ENCODE measurements at regions not wholly inside any gene's neighbourhood (a gene's known extent, or its start where the extent isn't known, plus 50 kb on each side); places are given as distances from the start of the nearest gene placed in this dataset.

DNA sequence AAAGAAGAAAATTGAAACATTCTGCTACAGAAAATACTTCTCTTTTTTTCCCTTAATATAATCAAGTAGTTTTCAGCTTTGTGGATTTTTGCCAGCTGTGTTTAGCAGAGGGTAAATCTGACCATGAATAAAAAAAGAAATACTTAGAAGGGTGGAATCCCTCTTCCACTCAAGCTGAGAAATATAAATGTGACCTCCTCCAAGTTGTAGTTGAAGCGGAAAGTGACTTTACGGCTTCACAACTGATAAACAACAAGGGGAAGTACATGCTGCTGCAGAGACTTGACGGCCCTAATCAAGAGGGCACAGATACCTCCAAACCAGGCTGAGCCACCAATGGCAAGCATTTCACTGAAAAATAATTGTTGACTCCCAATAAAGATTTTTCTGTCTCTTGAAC is 785.0 kb downstream of the SLITRK5 start:
- H3K9me3 ChIP-seq, result no peaks in the 10 kb centered on the region
- no peaks in the 10 kb centered on the region for H3K4me1 ChIP-seq (replicated peaks)
- H3K4me3 ChIP-seq, result no peak overlapping the region
- H3K36me3 ChIP-seq, result no peaks in the 10 kb centered on the region
- DNase-seq (ENCODE audit: low spot score), result no peak
- 65% methylated on average over 3 of the region's 3 CpGs for WGBS
- H3K27me3 ChIP-seq (replicated peaks; ENCODE audit: insufficient read depth), result no peaks in the 10 kb centered on the region
- H3K27ac ChIP-seq, result no peak overlapping the region
- intact Hi-C loops (cut with DNase I), result no loop called here
- no peak for TF ChIP-seq POLR2AphosphoS5 (IDR thresholded peaks at IDR 0.05)
- TF ChIP-seq POLR2A (IDR thresholded peaks at IDR 0.05), result no peak
- TF ChIP-seq, protein P1, sequence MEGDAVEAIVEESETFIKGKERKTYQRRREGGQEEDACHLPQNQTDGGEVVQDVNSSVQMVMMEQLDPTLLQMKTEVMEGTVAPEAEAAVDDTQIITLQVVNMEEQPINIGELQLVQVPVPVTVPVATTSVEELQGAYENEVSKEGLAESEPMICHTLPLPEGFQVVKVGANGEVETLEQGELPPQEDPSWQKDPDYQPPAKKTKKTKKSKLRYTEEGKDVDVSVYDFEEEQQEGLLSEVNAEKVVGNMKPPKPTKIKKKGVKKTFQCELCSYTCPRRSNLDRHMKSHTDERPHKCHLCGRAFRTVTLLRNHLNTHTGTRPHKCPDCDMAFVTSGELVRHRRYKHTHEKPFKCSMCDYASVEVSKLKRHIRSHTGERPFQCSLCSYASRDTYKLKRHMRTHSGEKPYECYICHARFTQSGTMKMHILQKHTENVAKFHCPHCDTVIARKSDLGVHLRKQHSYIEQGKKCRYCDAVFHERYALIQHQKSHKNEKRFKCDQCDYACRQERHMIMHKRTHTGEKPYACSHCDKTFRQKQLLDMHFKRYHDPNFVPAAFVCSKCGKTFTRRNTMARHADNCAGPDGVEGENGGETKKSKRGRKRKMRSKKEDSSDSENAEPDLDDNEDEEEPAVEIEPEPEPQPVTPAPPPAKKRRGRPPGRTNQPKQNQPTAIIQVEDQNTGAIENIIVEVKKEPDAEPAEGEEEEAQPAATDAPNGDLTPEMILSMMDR (IDR thresholded peaks at IDR 0.05), result no peak

DNA sequence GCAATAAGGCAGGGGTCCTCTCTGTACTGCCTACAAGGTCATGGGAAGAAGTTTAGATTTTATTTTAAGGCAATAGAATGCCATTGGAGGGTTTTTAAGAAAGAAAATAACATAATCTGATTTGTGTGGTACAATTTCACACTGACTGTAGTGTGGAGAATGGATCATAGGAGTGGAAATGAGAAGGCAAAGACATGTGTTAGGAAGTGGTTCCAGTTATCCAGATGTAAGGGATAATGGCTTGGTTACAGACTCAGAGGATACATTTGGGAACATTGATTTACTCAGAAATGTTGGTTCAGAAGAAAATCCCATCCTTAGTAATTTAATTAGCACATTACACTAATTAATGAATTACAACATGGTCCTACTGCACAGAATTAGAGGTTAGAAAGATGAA is 788.2 kb downstream of the SLITRK5 start:
- intact Hi-C loops (cut with DNase I), result no loop called here
- Histone ChIP-seq H3K27ac (no peak overlapping the region), H3K36me3 (no peaks in the 10 kb centered on the region), H3K4me3 (no peak overlapping the region), H3K9me3 (no peaks in the 10 kb centered on the region), H3K4me1 (replicated peaks) (no peaks in the 10 kb centered on the region), H3K27me3 (replicated peaks; ENCODE audit: insufficient read depth) (no peaks in the 10 kb centered on the region)
- no peak for DNase-seq (ENCODE audit: low spot score)
- no peak for TF ChIP-seq POLR2AphosphoS5 (IDR thresholded peaks at IDR 0.05)

DNA sequence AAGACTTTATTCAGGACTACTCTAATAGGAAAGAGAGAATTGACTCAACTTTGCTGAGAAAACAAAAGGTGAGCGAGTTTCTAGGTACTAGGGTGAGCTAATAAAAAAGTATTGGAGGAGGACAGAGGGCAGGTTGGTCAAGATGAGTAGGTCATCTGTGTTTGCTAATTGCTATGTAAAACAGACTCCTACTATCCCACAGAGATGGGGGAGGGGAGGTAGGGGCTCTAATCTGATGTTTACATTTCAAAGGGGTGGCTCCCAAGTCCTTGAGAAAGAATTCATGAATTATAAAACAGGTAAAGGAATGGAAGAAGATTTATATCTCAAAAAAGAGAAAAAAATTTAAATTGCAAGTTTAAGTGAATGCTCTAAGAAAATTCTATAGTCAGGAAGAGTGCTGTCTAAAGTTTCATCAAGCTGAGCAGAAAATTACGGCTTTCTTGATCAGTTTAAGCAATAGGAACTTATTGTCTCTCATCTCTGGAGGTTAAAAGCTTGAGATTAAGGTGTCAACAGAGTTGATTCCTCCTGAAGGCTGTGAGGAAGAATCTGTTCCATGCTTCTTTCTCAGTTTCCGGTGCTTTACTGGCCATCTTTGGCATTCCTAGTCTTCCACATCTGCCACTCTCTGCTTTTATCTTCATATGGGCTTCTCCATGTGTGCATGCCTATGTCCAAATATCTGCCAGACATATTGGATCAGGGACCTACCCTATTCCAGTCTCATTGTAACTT is 790.3 kb downstream of the SLITRK5 start:
- H3K4me3 ChIP-seq, result no peak overlapping the region
- WGBS, result 80% methylated on average over 3 of the region's 3 CpGs
- H3K36me3 ChIP-seq, result no peaks in the 10 kb centered on the region

DNA sequence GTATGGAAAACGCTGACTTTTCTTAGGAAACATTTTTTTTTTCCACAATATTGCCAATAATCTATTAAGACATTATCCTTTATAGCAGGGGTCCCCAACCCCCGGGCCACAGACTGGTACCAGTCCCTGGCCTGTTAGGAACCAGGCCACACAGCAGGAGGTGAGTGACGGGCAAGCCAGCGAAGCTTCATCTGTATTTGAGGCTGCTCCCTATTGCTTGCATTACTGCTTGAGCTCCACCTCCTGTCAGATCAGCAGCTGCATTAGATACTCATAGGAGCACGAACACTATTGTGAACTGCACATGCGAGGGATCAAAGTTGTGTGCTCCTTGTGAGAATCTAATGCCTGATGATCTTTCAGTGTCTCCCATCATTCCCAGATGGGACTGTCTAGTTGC is 793.7 kb downstream of the SLITRK5 start:
- Histone ChIP-seq H3K4me1 (replicated peaks) (no peaks in the 10 kb centered on the region), H3K27me3 (replicated peaks; ENCODE audit: insufficient read depth) (no peaks in the 10 kb centered on the region), H3K9me3 (no peaks in the 10 kb centered on the region), H3K27ac (no peak overlapping the region), H3K36me3 (no peaks in the 10 kb centered on the region), H3K4me3 (no peak overlapping the region)
- no peak for DNase-seq (ENCODE audit: low spot score)
- intact Hi-C loops (cut with DNase I), result no loop called here
- 88% methylated on average over 6 of the region's 6 CpGs for WGBS
- no peak for TF ChIP-seq POLR2AphosphoS5 (IDR thresholded peaks at IDR 0.05)
- TF ChIP-seq POLR2A (IDR thresholded peaks at IDR 0.05), result no peak
- TF ChIP-seq, protein P1 (IDR thresholded peaks at IDR 0.05), result no peak

More for the DNA sequence above, 790.3 kb downstream of the SLITRK5 start:
- Histone ChIP-seq H3K27me3 (replicated peaks; ENCODE audit: insufficient read depth) (no peaks in the 10 kb centered on the region), H3K9me3 (no peaks in the 10 kb centered on the region), H3K27ac (no peak overlapping the region), H3K4me1 (replicated peaks) (no peaks in the 10 kb centered on the region)
- intact Hi-C loops (cut with DNase I), result no loop called here
- no peak for DNase-seq (ENCODE audit: low spot score)
- no peak for TF ChIP-seq POLR2A (IDR thresholded peaks at IDR 0.05)
- TF ChIP-seq POLR2AphosphoS5 (IDR thresholded peaks at IDR 0.05), result no peak
- TF ChIP-seq, protein P1 (IDR thresholded peaks at IDR 0.05), result no peak

DNA sequence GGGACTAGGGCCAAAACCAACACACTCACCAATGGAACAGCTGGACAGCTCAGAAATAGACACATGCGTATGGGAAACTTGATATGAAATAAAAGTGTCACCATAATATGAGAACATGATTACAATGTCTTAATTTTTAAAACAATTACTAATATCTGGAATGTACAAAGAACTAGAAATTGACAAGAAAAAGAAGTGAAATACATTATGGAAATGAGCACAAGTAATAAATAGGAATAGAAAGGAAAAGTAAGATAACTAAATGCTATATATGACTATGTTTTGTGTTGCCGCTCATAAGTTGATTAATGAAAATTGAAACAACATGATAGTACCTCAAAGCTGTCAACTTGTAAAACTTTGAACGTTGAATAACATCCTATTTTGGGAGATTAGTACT is 801.1 kb downstream of the SLITRK5 start:
- Histone ChIP-seq H3K36me3 (no peaks in the 10 kb centered on the region), H3K27me3 (replicated peaks; ENCODE audit: insufficient read depth) (no peaks in the 10 kb centered on the region), H3K4me1 (replicated peaks) (no peaks in the 10 kb centered on the region), H3K4me3 (no peak overlapping the region), H3K9me3 (no peaks in the 10 kb centered on the region), H3K27ac (no peak overlapping the region)
- 70% methylated on average over 3 of the region's 3 CpGs for WGBS
- TF ChIP-seq POLR2AphosphoS5 (IDR thresholded peaks at IDR 0.05) (no peak), POLR2A (IDR thresholded peaks at IDR 0.05) (no peak)
- TF ChIP-seq, protein P1 (IDR thresholded peaks at IDR 0.05), result no peak
- no peak for DNase-seq (ENCODE audit: low spot score)
- intact Hi-C loops (cut with DNase I), result no loop called here

Data from prostate gland (tissue), 2 donors.